Epidermal melanocyte (primary cell): ENCODE measurements at regions not wholly inside any gene's neighbourhood (a gene's known extent, or its start where the extent isn't known, plus 50 kb on each side); places are given as distances from the start of the nearest gene placed in this dataset.

Source experiments
- DNase-seq: peaks from one replicate; pipeline ENCODE4 v3.0.0; 2011; ENCODE audit warnings: low spot score; ENCODE audit not compliant: insufficient read length

GRCh38 chr7:17126413-17127268, 171.8 kb upstream of the AHR start:
- DNase-seq = no peak

DNA sequence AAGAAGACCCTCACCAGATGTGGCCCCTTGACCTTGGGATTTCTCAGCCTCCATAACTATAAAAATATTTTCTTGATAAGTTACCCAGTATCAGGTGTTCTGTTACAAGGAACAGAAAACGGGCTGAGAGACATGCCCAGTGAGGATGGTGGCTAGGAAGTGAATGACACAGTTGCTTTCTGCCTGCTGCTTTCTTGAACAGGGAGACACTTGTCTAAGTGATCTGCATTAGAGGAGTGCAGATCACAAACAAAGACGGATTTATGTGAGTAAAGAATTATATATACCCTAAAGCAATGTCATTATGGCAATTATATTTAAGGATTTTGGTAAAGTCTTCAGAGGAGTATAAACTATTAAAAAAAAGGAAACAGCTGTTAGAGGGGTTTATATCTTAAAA, 169.2 kb upstream of the AHR start:
- no peak for DNase-seq

DNA sequence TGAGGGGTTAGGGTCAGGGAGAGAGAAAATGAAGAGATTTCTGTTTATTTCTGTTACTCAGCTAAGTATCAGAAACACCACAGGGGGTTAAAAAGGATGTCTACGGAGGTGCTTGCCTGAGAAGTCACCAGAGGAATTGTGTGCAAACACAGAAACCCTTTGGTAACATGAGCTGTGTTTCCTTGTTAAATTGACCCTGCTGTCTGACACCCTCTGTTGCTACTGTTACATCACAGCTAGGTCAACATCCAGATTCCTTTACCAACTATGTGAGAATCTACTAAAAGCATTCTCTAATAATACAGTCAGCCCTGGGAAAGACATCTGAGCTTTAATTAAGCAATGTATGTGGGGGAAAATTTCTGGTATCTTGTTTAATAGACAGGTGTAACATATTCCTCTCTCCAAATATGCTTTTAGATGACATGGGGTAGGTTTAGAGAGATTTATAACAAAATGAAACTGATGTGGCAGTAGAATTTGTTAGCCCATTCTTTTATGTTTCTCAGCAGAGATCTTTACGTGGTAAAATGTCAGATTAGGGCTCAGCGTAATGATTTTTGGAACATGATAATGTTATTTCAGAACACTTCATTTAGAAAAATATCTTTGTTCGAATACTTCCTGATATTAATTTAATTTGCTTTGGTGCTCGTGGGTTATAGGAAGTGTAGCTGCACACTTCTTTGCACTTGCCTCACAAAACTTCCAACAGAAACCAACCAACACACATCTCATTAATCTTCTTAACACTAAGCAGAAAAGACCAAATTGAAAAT, 168.0 kb upstream of the AHR start:
- DNase-seq = no peak

DNA sequence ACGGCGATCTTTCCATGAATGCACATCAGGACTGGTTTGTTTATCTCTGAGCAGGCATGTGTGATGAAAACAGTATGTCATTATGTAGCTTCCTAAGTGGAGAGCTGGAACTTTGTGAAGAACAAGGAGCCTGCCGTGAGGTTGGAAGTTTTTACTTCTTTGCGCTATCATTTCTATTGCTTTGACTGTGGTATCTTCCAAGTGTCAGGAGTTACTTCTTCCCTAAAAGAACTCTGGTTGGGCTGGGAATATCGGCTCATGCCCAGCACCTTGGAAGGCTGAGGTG, 167.4 kb upstream of the AHR start:
- no peak for DNase-seq

DNA sequence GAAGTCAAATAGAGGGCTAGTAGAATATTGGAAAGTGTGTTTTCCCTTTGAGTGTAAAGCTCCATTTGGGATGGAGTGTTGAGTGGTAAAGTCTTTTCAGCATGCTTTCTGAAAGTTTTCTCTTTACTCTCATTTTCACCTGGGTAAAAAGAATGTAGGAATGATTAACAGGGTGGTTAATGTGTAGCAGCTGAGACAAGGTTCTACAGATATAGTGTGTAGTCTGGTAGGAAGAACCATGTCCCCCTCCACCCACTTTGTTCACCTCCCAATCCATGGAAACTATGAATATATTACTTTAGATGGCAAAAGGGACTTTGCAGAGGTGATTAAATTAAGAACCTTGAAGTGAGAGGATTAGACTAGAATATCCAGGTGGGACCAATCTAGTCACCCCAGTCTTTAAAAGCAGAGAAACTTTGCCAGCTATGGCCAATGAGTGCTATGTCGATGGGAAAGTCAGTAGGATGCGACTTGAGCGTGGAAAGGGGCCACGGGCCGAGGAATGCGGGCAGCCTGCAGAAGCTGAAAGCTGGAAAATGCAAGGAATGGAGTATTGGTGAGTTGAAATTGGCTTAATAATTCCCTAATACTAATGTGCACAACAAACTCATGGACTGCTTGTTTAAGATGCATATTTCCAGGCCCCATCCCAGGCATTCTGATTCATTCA, 166.3 kb upstream of the AHR start:
- DNase-seq = no peak

DNA sequence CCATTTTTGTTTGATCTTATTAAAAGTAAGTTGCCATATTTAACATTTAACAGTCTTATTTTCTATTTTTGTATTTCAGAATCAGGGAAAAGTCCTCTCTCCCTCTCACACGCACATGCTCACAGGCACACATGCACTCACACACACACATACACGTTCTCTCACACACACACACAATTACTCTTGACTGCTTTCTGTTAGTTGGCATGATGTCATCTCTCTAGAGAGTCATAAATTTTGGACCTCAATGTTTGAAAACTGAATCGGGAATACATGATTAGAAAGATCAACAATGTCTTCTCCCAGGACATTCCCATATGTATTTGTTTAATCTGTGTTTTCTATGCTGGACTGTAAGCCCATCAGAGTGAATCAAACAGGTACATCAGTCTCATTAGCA, 165.7 kb upstream of the AHR start:
- DNase-seq = no peak

DNA sequence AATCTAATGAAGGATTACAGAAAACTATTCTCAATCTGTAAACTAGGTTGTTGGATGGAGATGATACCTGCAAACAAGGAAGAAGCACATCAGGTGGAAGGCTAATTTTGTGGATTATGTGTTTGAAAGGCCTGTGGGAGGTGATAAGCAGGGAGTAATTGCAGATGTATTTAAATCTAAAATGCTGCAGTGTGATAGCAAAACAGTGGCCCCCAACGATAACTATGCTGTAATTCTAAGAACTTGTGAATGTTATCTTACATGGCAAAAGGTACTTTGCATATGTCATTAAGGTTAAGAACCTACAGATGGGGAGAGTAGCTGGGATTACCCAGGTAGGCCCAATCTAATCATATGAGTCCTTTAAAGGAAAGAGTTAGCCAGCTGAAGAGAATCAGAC, 164.5 kb upstream of the AHR start:
- DNase-seq = no peak

DNA sequence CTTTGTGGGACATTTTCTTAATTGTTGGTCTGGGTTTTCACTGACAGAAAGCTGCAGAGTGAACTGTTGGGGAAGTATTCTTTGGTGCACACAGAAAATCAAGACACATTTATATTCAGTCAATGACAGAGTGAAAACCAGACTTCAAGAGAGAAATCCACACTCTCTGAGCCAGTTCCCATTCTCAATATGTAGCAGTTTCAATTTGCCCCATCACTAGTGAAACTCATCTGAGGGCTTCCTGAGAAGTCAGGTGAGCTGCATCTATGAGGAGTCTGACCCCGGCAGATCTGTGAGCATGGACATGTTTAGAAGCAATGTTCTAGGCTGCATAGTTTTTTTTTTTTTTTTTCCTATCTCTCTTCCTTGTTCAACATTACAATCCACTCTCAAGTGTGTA, 163.7 kb upstream of the AHR start:
- no peak for DNase-seq

GRCh38 chr7:17136126-17136525, 162.3 kb upstream of the AHR start:
- no peak for DNase-seq

GRCh38 chr7:17139081-17139480, 159.4 kb upstream of the AHR start:
- DNase-seq = no peak

- DNase-seq = no peak
Measured at GRCh38 chr7:17140406-17140805, 158.0 kb upstream of the AHR start.

DNA sequence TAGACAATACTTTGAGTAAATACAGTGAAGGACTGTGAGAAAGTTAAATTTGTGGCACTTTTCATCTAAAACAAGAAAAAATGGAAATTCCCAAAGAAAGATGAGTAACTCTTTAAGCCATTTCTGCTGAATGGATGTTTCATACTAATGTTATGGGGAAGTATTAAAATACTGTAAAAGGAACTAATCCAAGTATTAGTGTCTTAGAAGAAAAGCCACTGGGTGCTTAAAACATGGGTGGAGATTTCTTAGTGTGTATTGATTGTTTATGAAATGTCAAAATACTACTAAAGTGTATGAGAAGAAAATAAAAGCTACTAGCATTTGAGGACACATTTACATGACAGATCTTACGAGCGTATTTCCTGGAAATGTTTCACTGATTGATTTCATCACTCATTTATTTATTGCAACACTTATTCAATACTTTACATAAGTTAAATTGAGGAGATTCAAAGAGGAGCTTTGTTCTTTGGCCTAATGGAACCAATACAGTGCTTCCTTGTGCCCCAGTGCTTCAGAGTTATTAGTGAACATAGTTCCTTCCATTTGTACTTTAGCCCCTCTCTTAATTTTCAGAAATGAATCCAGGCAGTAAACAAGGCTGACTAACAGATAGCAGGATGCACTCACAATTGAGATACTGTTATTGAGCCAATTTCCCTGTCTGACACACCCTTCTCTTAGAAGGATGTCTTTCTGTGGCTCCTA, 155.5 kb upstream of the AHR start:
- no peak for DNase-seq

DNA sequence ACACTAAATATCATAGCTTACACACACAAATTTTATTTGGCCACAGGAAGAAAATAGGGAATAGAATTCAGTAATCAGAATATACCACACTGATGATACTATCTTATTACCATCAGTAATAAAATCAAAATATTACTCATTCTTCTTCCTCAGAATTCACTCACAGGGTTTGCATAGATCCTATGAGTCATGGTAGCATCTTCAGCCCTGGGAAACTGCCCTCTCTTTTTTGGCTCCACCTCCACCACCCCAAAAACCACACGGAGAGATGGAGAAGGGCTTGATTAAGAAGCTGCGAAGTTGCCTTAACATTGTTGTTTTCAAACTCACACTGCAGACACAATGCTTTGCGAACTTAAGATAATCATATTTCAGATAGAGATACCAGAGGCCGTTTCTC, 154.1 kb upstream of the AHR start:
- no peak for DNase-seq

DNA sequence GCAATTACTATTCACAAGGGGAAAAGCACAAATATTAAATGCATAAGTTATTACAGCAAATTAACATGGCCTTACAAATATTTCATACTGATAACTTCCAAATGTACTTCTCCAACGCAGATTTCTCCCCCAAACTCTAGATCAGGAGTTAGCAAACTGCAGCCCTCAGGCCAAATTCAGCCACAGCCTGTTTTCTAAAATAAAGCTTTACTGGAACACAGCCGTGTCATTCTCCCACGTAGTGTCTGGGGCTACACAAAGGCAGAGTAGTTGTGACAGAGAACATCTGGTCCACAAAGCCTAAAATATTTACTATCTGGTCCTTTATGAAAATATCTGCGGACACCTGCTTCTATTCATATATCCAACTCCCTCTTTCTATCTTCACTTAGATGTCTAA, 151.8 kb upstream of the AHR start:
- no peak for DNase-seq

DNA sequence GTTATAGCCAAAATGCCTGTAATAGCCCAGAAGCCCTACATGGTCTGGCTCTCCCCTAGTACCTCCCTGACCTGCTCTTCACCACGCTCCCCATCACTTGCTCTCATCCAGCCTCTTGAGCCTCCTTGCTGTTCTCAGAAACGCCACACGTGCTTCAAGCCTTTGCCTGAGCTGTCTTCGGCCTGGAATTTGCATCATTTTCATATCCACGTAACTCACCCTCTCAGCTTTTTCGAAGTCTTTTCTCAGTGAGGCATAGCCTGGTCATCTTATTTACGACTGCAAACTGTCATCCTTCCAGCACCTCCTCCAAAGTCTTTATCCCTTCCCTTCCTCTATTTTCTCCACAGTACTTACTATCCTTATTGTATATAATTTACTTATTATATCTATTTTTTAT, 151.0 kb upstream of the AHR start:
- no peak for DNase-seq

- DNase-seq = no peak
Measured at GRCh38 chr7:17150018-17150417, 148.4 kb upstream of the AHR start.

- no peak for DNase-seq
Measured at GRCh38 chr7:17152721-17153120, 145.7 kb upstream of the AHR start.

GRCh38 chr7:17153536-17153935, 144.9 kb upstream of the AHR start:
- no peak for DNase-seq

GRCh38 chr7:17155529-17155928, 142.9 kb upstream of the AHR start:
- DNase-seq = no peak

- DNase-seq = no peak
Measured at GRCh38 chr7:17158261-17158660, 140.2 kb upstream of the AHR start.

- DNase-seq = no peak
Measured at GRCh38 chr7:17159500-17160037, 138.9 kb upstream of the AHR start.
